ENCODE measurements at regions not wholly inside any gene's neighbourhood (a gene's known extent, or its start where the extent isn't known, plus 50 kb on each side); places are given as distances from the start of the nearest gene placed in this dataset.

DNA sequence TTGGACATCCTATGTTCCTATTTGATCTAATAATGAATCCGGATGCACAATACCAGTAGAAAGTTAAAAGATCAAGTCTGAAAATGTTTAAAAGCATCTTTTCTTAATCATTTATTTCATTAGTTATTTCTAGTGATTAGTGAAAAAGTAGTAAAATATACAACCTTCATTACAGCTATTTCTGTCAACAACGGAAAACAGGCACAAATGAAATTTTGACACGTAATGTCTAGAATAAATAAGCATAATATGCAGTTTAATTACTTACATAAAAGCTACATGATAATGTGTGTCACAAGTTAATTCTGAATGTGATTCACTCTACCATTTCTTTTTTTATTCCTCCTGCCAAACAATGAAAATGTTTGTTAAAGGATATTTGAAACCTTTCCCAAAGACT is 216.1 kb downstream of the MYCN start:
- TF ChIP-seq, protein P1, sequence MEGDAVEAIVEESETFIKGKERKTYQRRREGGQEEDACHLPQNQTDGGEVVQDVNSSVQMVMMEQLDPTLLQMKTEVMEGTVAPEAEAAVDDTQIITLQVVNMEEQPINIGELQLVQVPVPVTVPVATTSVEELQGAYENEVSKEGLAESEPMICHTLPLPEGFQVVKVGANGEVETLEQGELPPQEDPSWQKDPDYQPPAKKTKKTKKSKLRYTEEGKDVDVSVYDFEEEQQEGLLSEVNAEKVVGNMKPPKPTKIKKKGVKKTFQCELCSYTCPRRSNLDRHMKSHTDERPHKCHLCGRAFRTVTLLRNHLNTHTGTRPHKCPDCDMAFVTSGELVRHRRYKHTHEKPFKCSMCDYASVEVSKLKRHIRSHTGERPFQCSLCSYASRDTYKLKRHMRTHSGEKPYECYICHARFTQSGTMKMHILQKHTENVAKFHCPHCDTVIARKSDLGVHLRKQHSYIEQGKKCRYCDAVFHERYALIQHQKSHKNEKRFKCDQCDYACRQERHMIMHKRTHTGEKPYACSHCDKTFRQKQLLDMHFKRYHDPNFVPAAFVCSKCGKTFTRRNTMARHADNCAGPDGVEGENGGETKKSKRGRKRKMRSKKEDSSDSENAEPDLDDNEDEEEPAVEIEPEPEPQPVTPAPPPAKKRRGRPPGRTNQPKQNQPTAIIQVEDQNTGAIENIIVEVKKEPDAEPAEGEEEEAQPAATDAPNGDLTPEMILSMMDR (IDR thresholded peaks at IDR 0.05), result no peak
- no peak for TF ChIP-seq ZFX (IDR thresholded peaks at IDR 0.05; ENCODE audit: borderline replicate concordance)

Data from 22Rv1 (cell line).